ENCODE measurements at regions not wholly inside any gene's neighbourhood (a gene's known extent, or its start where the extent isn't known, plus 50 kb on each side); places are given as distances from the start of the nearest gene placed in this dataset.
A peak's percentile ranks its signal among the peaks of the same experiment; 100 is the strongest.

DNA sequence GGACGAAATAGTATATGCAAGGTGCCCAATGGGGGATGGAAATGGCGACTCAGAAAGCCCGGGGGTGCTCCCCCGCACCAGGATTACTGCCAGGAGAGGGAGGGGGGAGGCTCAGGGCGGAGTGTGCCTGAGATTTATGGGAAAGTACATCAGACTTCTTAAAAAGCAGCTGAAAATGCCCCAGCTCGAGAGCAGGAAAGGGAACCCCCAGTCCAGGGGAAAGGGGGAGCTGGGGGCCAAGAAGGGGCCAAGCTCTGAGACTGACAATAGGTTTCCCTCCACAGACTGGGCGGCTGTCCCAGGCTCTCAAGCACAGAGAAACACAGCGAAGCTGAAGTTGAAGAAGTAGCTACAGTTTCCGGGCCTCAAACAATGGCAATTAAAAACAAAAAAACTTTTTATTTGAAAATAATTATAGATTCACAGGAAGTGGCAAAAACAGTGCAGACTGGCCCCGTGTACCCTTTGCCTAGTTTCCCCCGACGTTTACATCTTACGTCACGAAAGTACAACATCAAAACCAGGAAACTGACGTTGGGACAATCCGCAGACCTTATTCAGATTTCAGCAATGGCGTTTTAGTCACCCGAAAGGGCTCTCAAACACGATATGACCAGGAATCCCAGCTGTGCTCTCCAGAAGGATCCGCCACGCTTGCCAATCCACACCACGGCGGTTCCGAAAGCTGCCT lies 83.9 kb upstream of the FGFR2 start:
- Histone ChIP-seq H3K27me3 (no peaks in the 10 kb centered on the region), H3K4me3 (no peak overlapping the region), H3K4me1 (ENCODE audit: low read depth) (peaks cover 10% of the 10 kb centered on the region), H3K36me3 (no peaks in the 10 kb centered on the region), H3K27ac (no peak overlapping the region), H3K9me3 (ENCODE audit: low read depth) (no peaks in the 10 kb centered on the region)
- no peak for DNase-seq (ENCODE audit: low read depth in 1 of 2, low spot score in 1 of 2)
- TF ChIP-seq CTCF (IDR thresholded peaks at IDR 0.05; ENCODE audit: low read depth, low read length), result no peak

DNA sequence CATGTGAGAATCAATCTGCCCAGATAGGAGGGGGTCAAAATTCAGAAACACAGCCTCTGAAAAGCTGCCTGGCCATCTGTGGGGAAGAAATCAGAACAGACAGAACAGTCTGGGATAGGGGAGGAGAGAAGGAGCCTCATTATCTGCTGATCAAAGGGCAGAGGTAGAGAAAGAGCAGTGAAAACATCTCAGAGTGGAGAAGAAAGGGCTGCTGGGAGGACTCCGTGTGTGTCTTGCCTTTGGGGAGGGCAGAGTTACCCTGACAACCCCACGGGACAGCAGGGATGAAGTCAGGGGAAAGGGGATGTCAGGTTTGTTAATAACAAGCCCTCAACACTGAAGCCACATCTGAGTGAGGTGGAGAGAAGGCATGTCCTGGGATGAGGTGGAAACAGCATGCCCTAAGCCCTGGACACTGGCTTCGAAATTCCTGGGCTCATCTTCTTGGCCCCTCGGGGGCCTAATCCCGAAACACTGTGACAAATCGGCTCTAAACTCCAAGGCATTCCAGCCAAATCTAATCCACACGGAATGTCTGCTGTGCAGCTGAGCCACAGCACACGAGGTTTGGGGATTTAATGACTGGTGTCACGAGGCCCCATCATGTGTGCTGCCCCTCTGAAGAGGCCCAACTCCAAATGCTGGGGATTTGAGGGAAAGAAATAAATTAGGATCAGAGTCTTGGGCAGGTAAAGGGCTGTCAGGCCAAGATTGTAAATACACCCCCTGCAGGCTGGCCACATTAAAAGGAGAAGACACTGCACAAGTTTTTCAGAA lies 82.8 kb upstream of the FGFR2 start:
- H3K27ac ChIP-seq, result peak overlapping the region; percentile 25

GRCh38 chr10:121679916-121680315 lies 81.7 kb upstream of the FGFR2 start:
- H3K36me3 ChIP-seq, result no peaks in the 10 kb centered on the region
- H3K4me1 ChIP-seq (ENCODE audit: low read depth), result peaks cover 10% of the 10 kb centered on the region
- no peak for TF ChIP-seq CTCF (IDR thresholded peaks at IDR 0.05; ENCODE audit: low read depth, low read length)
- no peak overlapping the region for H3K4me3 ChIP-seq
- no peak for DNase-seq (ENCODE audit: low read depth in 1 of 2, low spot score in 1 of 2)
- no peak overlapping the region for H3K27ac ChIP-seq
- no peaks in the 10 kb centered on the region for H3K27me3 ChIP-seq
- H3K9me3 ChIP-seq (ENCODE audit: low read depth), result no peaks in the 10 kb centered on the region

More for the DNA sequence above, 82.8 kb upstream of the FGFR2 start:
- Histone ChIP-seq H3K27me3 (no peaks in the 10 kb centered on the region), H3K4me1 (ENCODE audit: low read depth) (peaks cover 10% of the 10 kb centered on the region), H3K36me3 (no peaks in the 10 kb centered on the region), H3K4me3 (no peak overlapping the region), H3K9me3 (ENCODE audit: low read depth) (no peaks in the 10 kb centered on the region)
- no peak for TF ChIP-seq CTCF (IDR thresholded peaks at IDR 0.05; ENCODE audit: low read depth, low read length)
- no peak for DNase-seq (ENCODE audit: low read depth in 1 of 2, low spot score in 1 of 2)

DNA sequence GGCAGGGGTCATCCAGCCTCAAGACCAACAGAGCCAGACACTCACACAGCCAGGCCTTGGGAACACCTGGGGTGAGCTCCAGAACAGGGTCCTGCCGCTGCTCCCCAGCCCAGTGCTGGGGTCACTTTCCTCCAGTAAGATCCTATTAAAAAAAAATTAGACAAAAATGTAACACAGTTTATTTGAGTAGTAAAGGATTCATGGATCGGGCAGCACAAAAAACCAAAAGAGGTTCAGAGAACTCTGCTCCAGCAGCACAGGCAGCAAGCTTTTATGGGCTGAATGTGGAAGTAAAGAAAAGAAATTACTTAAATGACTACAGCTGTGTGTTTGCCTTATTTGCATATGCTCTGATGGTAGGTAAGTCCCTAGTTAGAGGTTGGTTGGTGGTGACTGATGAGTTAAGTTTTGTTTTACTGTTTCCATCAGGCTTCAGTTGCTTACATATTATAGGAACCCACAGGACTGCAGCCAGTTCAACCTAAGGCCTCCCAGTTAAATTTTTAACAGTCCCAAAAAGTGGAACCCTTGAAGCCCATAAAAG lies 80.5 kb upstream of the FGFR2 start:
- no peak for TF ChIP-seq CTCF (IDR thresholded peaks at IDR 0.05; ENCODE audit: low read depth, low read length)
- H3K27ac ChIP-seq, result no peak overlapping the region
- no peak overlapping the region for H3K4me3 ChIP-seq
- H3K36me3 ChIP-seq, result no peaks in the 10 kb centered on the region
- no peaks in the 10 kb centered on the region for H3K27me3 ChIP-seq
- no peaks in the 10 kb centered on the region for H3K9me3 ChIP-seq (ENCODE audit: low read depth)
- H3K4me1 ChIP-seq (ENCODE audit: low read depth), result peaks cover 10% of the 10 kb centered on the region
- no peak for DNase-seq (ENCODE audit: low read depth in 1 of 2, low spot score in 1 of 2)

GRCh38 chr10:121677880-121678279 lies 79.6 kb upstream of the FGFR2 start:
- H3K9me3 ChIP-seq (ENCODE audit: low read depth), result no peaks in the 10 kb centered on the region
- no peak overlapping the region for H3K27ac ChIP-seq
- DNase-seq (ENCODE audit: low read depth in 1 of 2, low spot score in 1 of 2), result no peak
- no peaks in the 10 kb centered on the region for H3K36me3 ChIP-seq
- H3K27me3 ChIP-seq, result no peaks in the 10 kb centered on the region
- peaks cover 10% of the 10 kb centered on the region for H3K4me1 ChIP-seq (ENCODE audit: low read depth)
- H3K4me3 ChIP-seq, result no peak overlapping the region
- no peak for TF ChIP-seq CTCF (IDR thresholded peaks at IDR 0.05; ENCODE audit: low read depth, low read length)

All from cardiac muscle cell (in vitro differentiated cells and primary cell).